ENCODE measurements at regions not wholly inside any gene's neighbourhood (a gene's known extent, or its start where the extent isn't known, plus 50 kb on each side); places are given as distances from the start of the nearest gene placed in this dataset.

- H3K4me3 ChIP-seq (ENCODE audit: low read length) = no peak overlapping the region
- no peaks in the 10 kb centered on the region for H3K36me3 ChIP-seq (ENCODE audit: control insufficient read depth, insufficient read depth, low read length)
- no peaks in the 10 kb centered on the region for H3K27me3 ChIP-seq (ENCODE audit: control insufficient read depth, insufficient read depth, low read length)
- no peak overlapping the region for H3K27ac ChIP-seq (ENCODE audit: low read length)
- H3K9me3 ChIP-seq (ENCODE audit: control insufficient read depth, insufficient read depth, low read length) = no peaks in the 10 kb centered on the region
- no peaks in the 10 kb centered on the region for H3K4me1 ChIP-seq (ENCODE audit: control insufficient read depth, insufficient read depth, low read length)
- DNase-seq (ENCODE audit: low read depth, low spot score) = no peak
These were observed 96.6 kb upstream of the KCNIP4 start for GRCh38 chr4:22045051-22045630.

- H3K9me3 ChIP-seq (ENCODE audit: control insufficient read depth, insufficient read depth, low read length) = no peaks in the 10 kb centered on the region
- DNase-seq (ENCODE audit: low read depth, low spot score) = no peak
- no peak overlapping the region for H3K4me3 ChIP-seq (ENCODE audit: low read length)
- H3K27me3 ChIP-seq (ENCODE audit: control insufficient read depth, insufficient read depth, low read length) = no peaks in the 10 kb centered on the region
- no peaks in the 10 kb centered on the region for H3K36me3 ChIP-seq (ENCODE audit: control insufficient read depth, insufficient read depth, low read length)
- WGBS (ENCODE audit: insufficient coverage, insufficient read length) = no CpG with 5 or more reads among the region's 1 CpG
- peaks cover 1% of the 10 kb centered on the region; the same call in 1 of the 2 replicates for H3K4me1 ChIP-seq (ENCODE audit: control insufficient read depth, insufficient read depth, low read length)
- H3K27ac ChIP-seq (ENCODE audit: low read length) = no peak overlapping the region
These were observed 82.9 kb upstream of the KCNIP4 start for GRCh38 chr4:22031423-22031822.

GRCh38 chr4:22030881-22031280 lies 82.3 kb upstream of the KCNIP4 start:
- H3K4me3 ChIP-seq (ENCODE audit: low read length) = no peak overlapping the region
- no peak for DNase-seq (ENCODE audit: low read depth, low spot score)
- no peak overlapping the region for H3K27ac ChIP-seq (ENCODE audit: low read length)
- H3K27me3 ChIP-seq (ENCODE audit: control insufficient read depth, insufficient read depth, low read length) = no peaks in the 10 kb centered on the region
- no peaks in the 10 kb centered on the region for H3K36me3 ChIP-seq (ENCODE audit: control insufficient read depth, insufficient read depth, low read length)
- no CpG with 5 or more reads among the region's 1 CpG for WGBS (ENCODE audit: insufficient coverage, insufficient read length)
- H3K9me3 ChIP-seq (ENCODE audit: control insufficient read depth, insufficient read depth, low read length) = no peaks in the 10 kb centered on the region
- peaks cover 1% of the 10 kb centered on the region; the same call in 1 of the 2 replicates for H3K4me1 ChIP-seq (ENCODE audit: control insufficient read depth, insufficient read depth, low read length)

- H3K27me3 ChIP-seq (ENCODE audit: control insufficient read depth, insufficient read depth, low read length) = no peaks in the 10 kb centered on the region
- H3K36me3 ChIP-seq (ENCODE audit: control insufficient read depth, insufficient read depth, low read length) = no peaks in the 10 kb centered on the region
- no peak overlapping the region for H3K27ac ChIP-seq (ENCODE audit: low read length)
- no peaks in the 10 kb centered on the region for H3K9me3 ChIP-seq (ENCODE audit: control insufficient read depth, insufficient read depth, low read length)
- peaks cover 1% of the 10 kb centered on the region; the same call in 1 of the 2 replicates for H3K4me1 ChIP-seq (ENCODE audit: control insufficient read depth, insufficient read depth, low read length)
- DNase-seq (ENCODE audit: low read depth, low spot score) = no peak
- no CpG with 5 or more reads among the region's 5 CpGs for WGBS (ENCODE audit: insufficient coverage, insufficient read length)
- H3K4me3 ChIP-seq (ENCODE audit: low read length) = no peak overlapping the region
These were observed 81.7 kb upstream of the KCNIP4 start for GRCh38 chr4:22030307-22030706.

GRCh38 chr4:22029803-22030202 lies 81.2 kb upstream of the KCNIP4 start:
- H3K4me3 ChIP-seq (ENCODE audit: low read length) = no peak overlapping the region
- H3K36me3 ChIP-seq (ENCODE audit: control insufficient read depth, insufficient read depth, low read length) = no peaks in the 10 kb centered on the region
- WGBS (ENCODE audit: insufficient coverage, insufficient read length) = no CpG with 5 or more reads among the region's 2 CpGs
- no peaks in the 10 kb centered on the region for H3K27me3 ChIP-seq (ENCODE audit: control insufficient read depth, insufficient read depth, low read length)
- no peak overlapping the region for H3K27ac ChIP-seq (ENCODE audit: low read length)
- DNase-seq (ENCODE audit: low read depth, low spot score) = no peak
- no peaks in the 10 kb centered on the region for H3K9me3 ChIP-seq (ENCODE audit: control insufficient read depth, insufficient read depth, low read length)
- H3K4me1 ChIP-seq (ENCODE audit: control insufficient read depth, insufficient read depth, low read length) = peaks cover 1% of the 10 kb centered on the region; the same call in 1 of the 2 replicates

GRCh38 chr4:22021106-22021505 lies 72.5 kb upstream of the KCNIP4 start:
- no peak for DNase-seq (ENCODE audit: low read depth, low spot score)

GRCh38 chr4:22020129-22020528 lies 71.6 kb upstream of the KCNIP4 start:
- Histone ChIP-seq H3K36me3 (ENCODE audit: control insufficient read depth, insufficient read depth, low read length) (no peaks in the 10 kb centered on the region), H3K9me3 (ENCODE audit: control insufficient read depth, insufficient read depth, low read length) (no peaks in the 10 kb centered on the region), H3K27me3 (ENCODE audit: control insufficient read depth, insufficient read depth, low read length) (no peaks in the 10 kb centered on the region), H3K4me1 (ENCODE audit: control insufficient read depth, insufficient read depth, low read length) (no peaks in the 10 kb centered on the region), H3K27ac (ENCODE audit: low read length) (no peak overlapping the region), H3K4me3 (ENCODE audit: low read length) (no peak overlapping the region)
- DNase-seq (ENCODE audit: low read depth, low spot score) = no peak

More at GRCh38 chr4:22021106-22021505, 72.5 kb upstream of the KCNIP4 start:
- Histone ChIP-seq H3K27me3 (ENCODE audit: control insufficient read depth, insufficient read depth, low read length) (no peaks in the 10 kb centered on the region), H3K9me3 (ENCODE audit: control insufficient read depth, insufficient read depth, low read length) (no peaks in the 10 kb centered on the region), H3K4me1 (ENCODE audit: control insufficient read depth, insufficient read depth, low read length) (no peaks in the 10 kb centered on the region), H3K36me3 (ENCODE audit: control insufficient read depth, insufficient read depth, low read length) (no peaks in the 10 kb centered on the region), H3K4me3 (ENCODE audit: low read length) (no peak overlapping the region), H3K27ac (ENCODE audit: low read length) (no peak overlapping the region)
- WGBS (ENCODE audit: insufficient coverage, insufficient read length) = no CpG with 5 or more reads among the region's 1 CpG

- no peaks in the 10 kb centered on the region for H3K27me3 ChIP-seq (ENCODE audit: control insufficient read depth, insufficient read depth, low read length)
- no peak overlapping the region for H3K27ac ChIP-seq (ENCODE audit: low read length)
- no peak overlapping the region for H3K4me3 ChIP-seq (ENCODE audit: low read length)
- no CpG with 5 or more reads among the region's 4 CpGs for WGBS (ENCODE audit: insufficient coverage, insufficient read length)
- H3K9me3 ChIP-seq (ENCODE audit: control insufficient read depth, insufficient read depth, low read length) = no peaks in the 10 kb centered on the region
- no peak for DNase-seq (ENCODE audit: low read depth, low spot score)
- no peaks in the 10 kb centered on the region for H3K36me3 ChIP-seq (ENCODE audit: control insufficient read depth, insufficient read depth, low read length)
- H3K4me1 ChIP-seq (ENCODE audit: control insufficient read depth, insufficient read depth, low read length) = no peaks in the 10 kb centered on the region
These were observed 71.1 kb upstream of the KCNIP4 start for GRCh38 chr4:22019676-22020075.

- Histone ChIP-seq H3K36me3 (ENCODE audit: control insufficient read depth, insufficient read depth, low read length) (no peaks in the 10 kb centered on the region), H3K9me3 (ENCODE audit: control insufficient read depth, insufficient read depth, low read length) (no peaks in the 10 kb centered on the region), H3K4me1 (ENCODE audit: control insufficient read depth, insufficient read depth, low read length) (no peaks in the 10 kb centered on the region), H3K4me3 (ENCODE audit: low read length) (no peak overlapping the region), H3K27ac (ENCODE audit: low read length) (no peak overlapping the region), H3K27me3 (ENCODE audit: control insufficient read depth, insufficient read depth, low read length) (no peaks in the 10 kb centered on the region)
- no CpG with 5 or more reads among the region's 3 CpGs for WGBS (ENCODE audit: insufficient coverage, insufficient read length)
- DNase-seq (ENCODE audit: low read depth, low spot score) = no peak
These were observed 65.7 kb upstream of the KCNIP4 start for GRCh38 chr4:22014222-22014741.

GRCh38 chr4:22003878-22004277 lies 55.3 kb upstream of the KCNIP4 start:
- no CpG with 5 or more reads among the region's 1 CpG for WGBS (ENCODE audit: insufficient coverage, insufficient read length)
- H3K27me3 ChIP-seq (ENCODE audit: control insufficient read depth, insufficient read depth, low read length) = no peaks in the 10 kb centered on the region; the same call in 1 of the 2 replicates
- no peak for DNase-seq (ENCODE audit: low read depth, low spot score)
- H3K4me3 ChIP-seq (ENCODE audit: low read length) = no peak overlapping the region
- H3K27ac ChIP-seq (ENCODE audit: low read length) = no peak overlapping the region
- no peaks in the 10 kb centered on the region for H3K9me3 ChIP-seq (ENCODE audit: control insufficient read depth, insufficient read depth, low read length)
- H3K4me1 ChIP-seq (ENCODE audit: control insufficient read depth, insufficient read depth, low read length) = no peaks in the 10 kb centered on the region
- H3K36me3 ChIP-seq (ENCODE audit: control insufficient read depth, insufficient read depth, low read length) = no peaks in the 10 kb centered on the region

Data from iPS DF 6.9 (cell line).